GM21619 (cell line): ENCODE measurements at regions not wholly inside any gene's neighbourhood (a gene's known extent, or its start where the extent isn't known, plus 50 kb on each side); places are given as distances from the start of the nearest gene placed in this dataset.
A peak's percentile ranks its signal among the peaks of the same experiment; 100 is the strongest.
"Not testable (repeated sequence)": the region's sequence is repeated elsewhere in the genome, so short reads cannot be mapped to it uniquely, and the experiment has no call there.

ENCODE experiments used
- ATAC-seq: cut with Tn5 transposase; IDR thresholded peaks from one replicate; pipeline ENCODE4 v1.9.1; 2021; ENCODE audit not compliant: unreplicated experiment

- ATAC-seq, result no peak
These were observed 50.8 kb upstream of the BEND6 start for GRCh38 chr6:56904068-56904467.

- ATAC-seq, result no peak
These were observed 52.1 kb upstream of the BEND6 start for GRCh38 chr6:56902641-56903464.

DNA sequence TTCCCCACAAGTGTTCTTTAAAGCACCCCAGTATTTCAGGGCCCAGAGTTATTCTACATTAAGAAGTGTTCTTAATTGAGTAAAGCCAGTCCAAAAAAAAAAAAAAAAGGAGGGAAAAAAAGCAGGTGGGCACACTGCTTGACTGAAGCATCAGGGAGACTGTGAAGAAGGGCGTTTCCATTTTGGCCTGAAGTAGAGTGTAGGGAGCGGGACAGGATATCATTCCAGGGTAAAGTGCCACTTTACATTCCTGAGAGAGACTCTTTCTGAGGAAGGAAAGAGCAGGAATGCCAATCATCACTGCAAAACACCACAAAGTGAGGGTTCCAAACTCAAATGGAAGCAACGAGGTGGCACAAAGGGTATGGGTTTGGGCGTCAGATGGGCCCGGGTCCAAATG, 54.1 kb upstream of the BEND6 start:
- no peak for ATAC-seq

DNA sequence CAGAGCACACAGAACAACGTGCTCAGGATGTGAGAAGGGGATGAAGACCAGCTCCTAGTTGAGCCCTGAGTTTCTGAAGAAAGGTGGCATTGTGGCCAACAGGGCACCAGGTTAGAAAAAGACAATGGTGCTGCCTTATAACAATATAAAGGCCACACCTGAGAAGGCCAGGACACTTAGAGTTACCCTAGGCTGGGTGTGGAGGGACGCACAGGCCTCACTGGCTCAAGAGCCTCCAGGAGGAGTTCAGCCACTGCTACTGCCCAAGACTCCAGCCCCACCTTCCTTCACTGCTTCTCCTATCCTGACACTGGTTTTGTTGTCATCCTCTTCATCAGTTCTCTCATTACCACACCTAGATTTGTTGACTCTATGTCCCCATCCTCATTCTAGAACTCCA, 55.2 kb upstream of the BEND6 start:
- no peak for ATAC-seq

DNA sequence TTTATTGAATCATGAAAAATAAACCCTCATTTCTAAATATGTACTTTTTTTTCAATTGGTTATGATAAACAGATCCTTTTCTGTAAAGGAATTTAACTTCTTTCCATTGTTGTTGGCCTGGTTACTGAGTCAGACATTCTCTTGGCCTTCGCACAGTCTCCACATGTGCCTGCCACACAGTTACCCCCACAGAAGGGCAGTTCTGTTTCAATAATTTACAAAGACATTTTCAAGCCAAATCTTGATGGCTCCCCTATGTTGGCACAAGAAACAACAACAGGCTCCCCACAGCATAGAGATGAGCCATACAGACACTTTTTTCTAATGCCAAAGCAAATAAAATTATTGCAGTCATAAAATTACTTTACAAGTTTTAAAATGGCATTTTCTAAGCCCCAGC, 55.6 kb upstream of the BEND6 start:
- ATAC-seq, result no peak

DNA sequence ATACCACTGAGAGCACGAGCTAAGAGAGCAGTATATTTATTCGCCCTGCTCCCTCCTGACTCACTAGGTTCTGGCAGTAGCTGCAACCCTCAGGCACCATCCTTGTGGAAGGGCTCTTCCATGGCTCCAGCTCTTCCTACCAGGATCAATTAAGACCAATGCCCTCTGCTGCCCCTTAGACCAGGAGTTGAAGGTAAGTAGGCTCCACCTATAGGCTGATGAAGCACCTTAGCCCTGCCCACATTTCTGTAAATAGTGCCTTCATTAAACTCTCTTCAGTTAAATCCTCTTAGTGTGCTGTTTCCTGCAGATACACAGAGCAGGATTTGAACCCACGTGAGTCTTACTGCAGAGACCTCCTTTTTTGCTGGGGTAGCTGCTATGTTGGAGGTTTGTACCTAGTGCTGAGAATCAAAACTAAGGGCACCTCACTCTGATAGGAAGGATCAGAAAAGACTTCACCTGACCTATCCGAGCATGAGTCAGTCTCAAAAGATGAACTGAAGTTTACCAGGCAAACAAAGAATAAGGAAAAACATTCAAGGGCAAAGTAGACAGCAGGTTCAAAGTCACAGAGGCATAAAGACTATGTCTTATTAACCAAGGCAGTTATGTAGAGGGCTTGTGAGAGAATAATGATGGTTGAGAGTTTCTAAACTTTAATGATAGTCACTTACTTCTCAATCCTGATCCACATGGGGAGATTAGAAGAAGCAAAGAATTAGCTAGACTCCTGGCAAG, 56.9 kb upstream of the BEND6 start:
- no peak for ATAC-seq

- ATAC-seq, result no peak
These were observed 63.2 kb upstream of the BEND6 start for GRCh38 chr6:56891754-56892153.

DNA sequence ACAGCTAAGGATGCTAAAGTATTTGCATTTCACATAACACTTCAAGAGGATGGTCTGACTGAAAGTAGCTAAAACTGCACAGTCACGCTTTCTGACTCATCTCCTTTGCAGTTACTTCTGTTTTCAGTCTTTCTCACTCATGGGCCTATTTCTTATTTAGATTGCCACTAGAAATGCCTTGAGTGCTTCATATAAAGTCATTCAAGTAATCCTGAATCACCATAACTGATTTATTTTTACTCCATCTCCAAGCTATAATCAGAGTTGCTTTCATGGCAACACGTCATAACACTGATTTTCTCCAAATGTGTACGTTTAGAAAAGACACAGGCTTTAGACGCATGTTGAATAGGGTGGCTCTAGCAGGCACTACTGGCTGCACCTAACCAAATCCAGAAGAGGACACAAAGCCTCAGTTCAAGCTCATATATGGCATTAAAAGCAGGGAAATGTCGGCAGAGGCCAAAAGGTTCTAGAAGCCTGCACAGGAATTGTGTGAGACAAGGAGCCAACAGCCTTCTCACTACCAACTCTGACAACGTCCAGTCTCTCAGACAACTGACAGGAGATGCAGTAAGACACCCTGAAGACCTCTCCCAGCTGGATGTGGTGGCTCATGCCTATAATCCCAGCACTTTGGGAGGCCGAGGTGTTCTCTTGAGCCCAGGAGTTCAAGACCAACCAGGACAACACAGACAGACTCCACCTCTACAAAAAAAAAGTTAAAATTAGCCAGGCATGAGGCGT, 64.1 kb upstream of the BEND6 start:
- ATAC-seq, result peak; percentile 95

DNA sequence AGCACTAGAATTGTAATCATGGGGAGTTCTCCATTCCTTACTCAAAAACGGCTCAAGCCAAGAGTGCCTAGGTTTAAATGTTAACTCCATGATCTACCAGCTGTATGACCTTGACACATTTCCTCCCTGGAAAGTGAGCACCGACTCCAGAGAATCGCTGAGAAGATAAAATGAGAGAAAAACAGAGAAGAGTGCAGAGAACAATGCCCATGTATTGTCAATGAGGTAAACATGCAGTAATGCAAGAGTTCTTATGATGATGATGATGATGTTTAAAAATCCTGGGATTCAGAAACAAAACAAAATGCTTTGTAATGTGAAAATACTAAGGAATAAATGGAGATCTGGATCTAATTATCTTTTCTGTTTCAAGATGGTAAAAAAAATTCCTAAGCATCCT, 64.8 kb upstream of the BEND6 start:
- ATAC-seq, result no peak

DNA sequence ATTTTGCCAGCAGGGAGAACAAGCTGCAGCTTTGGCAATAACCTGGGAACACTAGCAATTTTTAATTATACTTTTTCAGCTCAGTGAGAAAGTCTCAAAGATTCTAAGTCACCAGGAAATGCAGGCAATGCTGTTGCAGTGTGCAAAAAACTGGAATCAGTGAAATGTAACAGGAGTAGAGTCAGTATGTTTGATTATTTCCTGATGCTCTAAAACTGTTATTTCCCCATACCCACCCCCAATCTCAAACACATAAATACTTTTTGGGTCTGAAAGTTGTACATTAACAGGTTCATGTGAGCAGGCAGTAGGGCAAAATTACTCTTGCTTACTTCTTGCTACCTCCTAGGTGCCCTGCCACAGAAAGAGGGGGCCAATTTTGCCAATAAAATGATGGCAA, 65.4 kb upstream of the BEND6 start:
- ATAC-seq, result no peak

DNA sequence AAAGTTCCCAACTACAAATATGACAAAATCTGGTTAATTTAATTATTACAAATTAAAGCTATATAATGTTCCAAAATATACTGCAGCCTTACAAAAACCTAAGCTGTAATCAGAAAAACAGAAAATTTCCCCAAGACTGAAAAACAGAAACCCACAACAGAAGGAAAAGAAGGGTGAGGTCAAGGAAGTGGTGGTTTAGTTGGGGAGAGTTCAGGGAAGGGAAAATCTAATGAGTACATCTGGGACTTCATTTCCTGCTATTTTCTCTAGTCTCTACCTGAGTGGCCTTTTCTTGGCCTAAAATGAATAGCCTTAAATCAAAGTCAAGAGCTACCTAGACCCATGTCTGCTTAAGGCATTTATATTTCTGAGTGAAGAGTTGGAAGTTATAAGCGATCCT, 66.2 kb upstream of the BEND6 start:
- ATAC-seq, result no peak

- ATAC-seq, result no peak
These were observed 67.8 kb upstream of the BEND6 start for GRCh38 chr6:56887086-56887485.

DNA sequence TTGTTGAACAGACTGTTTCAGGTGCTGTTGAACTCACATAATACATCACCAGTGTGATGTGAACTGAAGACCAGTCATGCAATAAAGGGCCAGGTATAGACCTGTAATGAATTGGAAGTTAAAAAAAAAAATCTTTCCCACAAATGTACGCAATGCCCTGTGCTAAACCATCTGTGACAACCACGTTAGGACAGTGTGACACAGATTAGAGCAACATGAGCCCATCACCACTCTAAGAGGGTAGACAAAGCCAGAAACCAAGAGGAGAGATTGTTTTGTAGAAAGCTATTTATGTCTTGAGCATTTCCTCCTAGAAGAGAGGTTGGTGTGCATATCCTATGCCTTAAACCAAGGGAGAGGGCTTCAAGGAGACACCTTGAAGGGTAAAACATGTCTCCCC, 77.0 kb upstream of the BEND6 start:
- no peak for ATAC-seq

GRCh38 chr6:56875961-56876360, 78.9 kb upstream of the BEND6 start:
- no peak for ATAC-seq

GRCh38 chr6:56875523-56875922, 79.4 kb upstream of the BEND6 start:
- ATAC-seq, result no peak

GRCh38 chr6:56874328-56874727, 80.6 kb upstream of the BEND6 start:
- ATAC-seq, result no peak

DNA sequence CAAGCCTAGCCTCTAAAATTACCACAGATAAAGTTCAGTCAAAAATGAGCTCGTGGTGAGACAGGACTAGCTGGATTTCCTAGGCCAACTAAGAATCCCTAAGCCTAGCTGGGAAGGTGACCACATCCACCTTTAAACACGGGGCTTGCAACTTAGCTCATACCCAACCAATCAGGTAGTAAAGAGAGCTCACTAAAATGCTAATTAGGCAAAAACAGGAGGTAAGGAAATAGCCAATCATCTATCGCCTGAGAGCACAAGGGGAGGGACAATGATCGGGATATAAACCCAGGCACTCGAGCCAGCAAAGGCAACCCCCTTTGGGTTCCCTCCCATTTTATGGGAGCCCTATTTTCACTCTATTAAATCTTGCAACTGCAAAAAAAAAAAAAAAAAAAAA, 84.9 kb upstream of the BEND6 start:
- not testable (repeated sequence) for ATAC-seq

DNA sequence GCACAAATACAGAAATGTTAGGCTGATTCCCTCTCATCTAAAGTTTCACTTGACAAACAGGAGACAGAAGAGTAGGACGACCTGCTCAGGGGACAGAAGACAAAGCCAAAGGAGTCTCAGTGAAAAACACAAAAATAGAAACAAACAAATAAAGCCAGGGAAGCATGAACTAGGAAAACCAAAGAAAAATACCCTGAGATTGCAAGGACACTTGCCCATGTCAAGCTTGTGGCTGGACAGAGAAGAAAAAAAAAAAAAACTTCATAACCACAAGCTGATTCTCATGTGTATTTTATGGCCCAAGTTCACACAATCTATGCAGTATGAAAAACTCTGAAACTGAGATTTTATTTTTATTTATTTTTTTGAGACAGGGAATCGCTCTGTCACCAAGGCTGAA, 85.6 kb upstream of the BEND6 start:
- no peak for ATAC-seq

GRCh38 chr6:56868687-56869086, 86.2 kb upstream of the BEND6 start:
- ATAC-seq, result no peak

GRCh38 chr6:56866917-56867522, 87.9 kb upstream of the BEND6 start:
- no peak for ATAC-seq

DNA sequence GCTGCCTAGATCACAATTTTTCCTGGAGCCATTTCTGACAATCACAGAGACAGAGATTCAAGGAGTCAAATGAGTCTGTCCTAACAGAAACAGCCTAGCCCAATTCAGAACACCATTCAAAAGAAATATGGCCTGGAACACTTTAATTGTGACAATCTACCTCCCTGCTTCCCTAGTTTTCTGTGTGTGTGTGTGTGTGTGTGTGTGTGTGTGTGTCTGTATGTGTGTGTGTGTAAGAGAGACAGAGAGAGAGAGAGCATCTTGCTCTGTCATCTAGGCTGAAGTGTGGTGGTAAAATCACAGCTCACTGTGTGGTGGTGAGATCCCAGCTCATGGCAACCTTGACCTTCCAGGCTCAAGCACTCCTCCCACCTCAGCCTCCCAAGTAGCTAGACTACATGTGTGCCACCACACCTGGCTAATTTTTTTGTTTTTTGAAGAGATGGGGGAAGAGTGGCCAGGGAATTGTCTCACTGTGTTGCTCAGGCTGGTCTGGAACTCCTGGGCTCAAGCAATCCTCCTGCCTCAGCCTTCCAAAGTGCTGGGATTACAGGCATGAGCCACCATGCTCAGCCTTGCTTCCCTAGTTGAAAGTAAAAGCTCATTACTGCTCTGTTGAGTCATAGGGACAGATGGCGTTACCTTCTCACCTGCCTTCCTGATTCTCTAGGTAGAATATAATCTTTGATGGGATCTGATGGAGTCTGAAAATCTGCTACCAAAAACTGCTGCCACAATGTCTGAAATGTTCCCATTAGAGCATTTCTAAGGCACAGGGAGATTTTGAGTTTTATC, 89.6 kb upstream of the BEND6 start:
- ATAC-seq, result no peak
